ENCODE measurements at regions not wholly inside any gene's neighbourhood (a gene's known extent, or its start where the extent isn't known, plus 50 kb on each side); places are given as distances from the start of the nearest gene placed in this dataset.

GRCh38 chr4:141570290-141570689 is 66.1 kb upstream of the IL15 start:
- DNase-seq (ENCODE audit: low spot score): no peak
- in situ Hi-C loops (cut with MboI; ENCODE audit: low pct_unique_long_range_greater_than_20kb, low sequenced_read_pairs, unreplicated experiment): no loop called here
- TF ChIP-seq, protein P1, sequence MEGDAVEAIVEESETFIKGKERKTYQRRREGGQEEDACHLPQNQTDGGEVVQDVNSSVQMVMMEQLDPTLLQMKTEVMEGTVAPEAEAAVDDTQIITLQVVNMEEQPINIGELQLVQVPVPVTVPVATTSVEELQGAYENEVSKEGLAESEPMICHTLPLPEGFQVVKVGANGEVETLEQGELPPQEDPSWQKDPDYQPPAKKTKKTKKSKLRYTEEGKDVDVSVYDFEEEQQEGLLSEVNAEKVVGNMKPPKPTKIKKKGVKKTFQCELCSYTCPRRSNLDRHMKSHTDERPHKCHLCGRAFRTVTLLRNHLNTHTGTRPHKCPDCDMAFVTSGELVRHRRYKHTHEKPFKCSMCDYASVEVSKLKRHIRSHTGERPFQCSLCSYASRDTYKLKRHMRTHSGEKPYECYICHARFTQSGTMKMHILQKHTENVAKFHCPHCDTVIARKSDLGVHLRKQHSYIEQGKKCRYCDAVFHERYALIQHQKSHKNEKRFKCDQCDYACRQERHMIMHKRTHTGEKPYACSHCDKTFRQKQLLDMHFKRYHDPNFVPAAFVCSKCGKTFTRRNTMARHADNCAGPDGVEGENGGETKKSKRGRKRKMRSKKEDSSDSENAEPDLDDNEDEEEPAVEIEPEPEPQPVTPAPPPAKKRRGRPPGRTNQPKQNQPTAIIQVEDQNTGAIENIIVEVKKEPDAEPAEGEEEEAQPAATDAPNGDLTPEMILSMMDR (IDR thresholded peaks at IDR 0.05; ENCODE audit: extremely low read depth, insufficient read depth, missing control alignments): no peak

DNA sequence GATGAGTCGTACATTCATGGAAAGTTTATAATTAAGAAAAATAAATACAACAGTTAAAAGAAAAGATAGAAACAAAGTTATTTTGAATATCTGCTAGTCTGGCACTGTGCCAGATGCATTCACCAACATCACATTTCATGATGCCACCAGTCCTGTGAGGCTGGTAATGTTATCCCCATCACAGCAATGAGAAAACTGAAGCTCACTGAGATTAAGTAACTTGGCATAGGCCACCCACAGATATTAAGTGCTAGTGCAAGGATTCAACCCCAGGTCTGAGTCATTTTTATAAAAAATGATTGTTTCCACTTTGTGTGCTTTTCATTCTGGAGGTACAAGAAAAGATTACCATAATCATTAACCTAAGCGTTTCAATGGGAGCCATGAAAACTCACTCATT is 65.0 kb upstream of the IL15 start:
- DNase-seq (ENCODE audit: low spot score): no peak
- TF ChIP-seq, protein P1 (IDR thresholded peaks at IDR 0.05; ENCODE audit: extremely low read depth, insufficient read depth, missing control alignments): no peak
- in situ Hi-C loops (cut with MboI; ENCODE audit: low pct_unique_long_range_greater_than_20kb, low sequenced_read_pairs, unreplicated experiment): no loop called here

DNA sequence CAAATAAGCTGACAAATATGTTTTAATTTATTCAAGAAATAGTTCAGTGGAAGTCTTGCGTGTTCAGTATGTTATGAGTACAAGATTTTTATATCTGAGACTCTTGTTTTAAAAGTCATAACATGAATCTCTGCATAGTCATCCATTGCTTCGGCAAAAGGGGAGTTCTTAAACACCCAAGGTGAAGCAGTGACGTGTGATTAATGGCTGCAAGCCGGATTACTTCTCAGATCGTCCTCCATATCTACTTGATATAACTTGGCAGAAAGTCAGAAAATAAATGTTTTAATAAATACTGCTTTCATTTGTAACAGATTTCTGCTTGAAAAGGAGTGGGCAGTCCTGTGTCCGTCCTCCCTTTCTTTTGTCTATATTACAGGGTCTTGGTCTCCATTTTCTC is 64.6 kb upstream of the IL15 start:
- no peak for DNase-seq (ENCODE audit: low spot score)
- TF ChIP-seq, protein P1 (IDR thresholded peaks at IDR 0.05; ENCODE audit: extremely low read depth, insufficient read depth, missing control alignments): no peak
- in situ Hi-C loops (cut with MboI; ENCODE audit: low pct_unique_long_range_greater_than_20kb, low sequenced_read_pairs, unreplicated experiment): no loop called here

GRCh38 chr4:141573678-141574077 is 62.7 kb upstream of the IL15 start:
- in situ Hi-C loops (cut with MboI; ENCODE audit: low pct_unique_long_range_greater_than_20kb, low sequenced_read_pairs, unreplicated experiment): no loop called here
- DNase-seq (ENCODE audit: low spot score): no peak
- TF ChIP-seq, protein P1 (IDR thresholded peaks at IDR 0.05; ENCODE audit: extremely low read depth, insufficient read depth, missing control alignments): no peak

GRCh38 chr4:141575884-141576283 is 60.5 kb upstream of the IL15 start:
- DNase-seq (ENCODE audit: low spot score): no peak
- in situ Hi-C loops (cut with MboI; ENCODE audit: low pct_unique_long_range_greater_than_20kb, low sequenced_read_pairs, unreplicated experiment): no loop called here
- TF ChIP-seq, protein P1 (IDR thresholded peaks at IDR 0.05; ENCODE audit: extremely low read depth, insufficient read depth, missing control alignments): no peak

GRCh38 chr4:141576585-141577110 is 59.7 kb upstream of the IL15 start:
- in situ Hi-C loops (cut with MboI; ENCODE audit: low pct_unique_long_range_greater_than_20kb, low sequenced_read_pairs, unreplicated experiment): no loop called here
- TF ChIP-seq, protein P1 (IDR thresholded peaks at IDR 0.05; ENCODE audit: extremely low read depth, insufficient read depth, missing control alignments): no peak
- no peak for DNase-seq (ENCODE audit: low spot score)

DNA sequence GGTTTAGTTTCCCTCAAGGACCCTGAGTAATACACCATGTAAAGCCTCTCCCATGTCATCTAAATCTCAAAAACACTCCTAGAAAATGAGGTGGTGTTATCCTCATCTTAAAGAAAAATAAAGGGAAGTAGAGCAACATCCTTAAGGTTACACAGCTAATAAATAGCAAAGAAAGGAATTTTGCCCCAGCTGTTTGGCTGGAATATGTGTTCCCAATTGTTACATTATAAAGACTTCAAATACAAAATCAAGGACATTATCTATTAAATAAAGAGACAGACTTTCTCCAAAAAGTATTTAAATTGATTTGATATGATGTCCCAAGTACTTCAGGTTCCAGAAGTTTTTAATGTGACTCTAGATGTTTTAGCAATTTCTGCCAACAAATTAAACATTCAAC is 57.9 kb upstream of the IL15 start:
- DNase-seq (ENCODE audit: low spot score): no peak
- in situ Hi-C loops (cut with MboI; ENCODE audit: low pct_unique_long_range_greater_than_20kb, low sequenced_read_pairs, unreplicated experiment): no loop called here
- TF ChIP-seq, protein P1 (IDR thresholded peaks at IDR 0.05; ENCODE audit: extremely low read depth, insufficient read depth, missing control alignments): no peak

Measured in GM13977 (cell line).